ENCODE measurements at regions not wholly inside any gene's neighbourhood (a gene's known extent, or its start where the extent isn't known, plus 50 kb on each side); places are given as distances from the start of the nearest gene placed in this dataset.

- DNase-seq (ENCODE audit: low read depth, low spot score), result no peak
- FAIRE-seq, result no peak
- Histone ChIP-seq H2AFZ (ENCODE audit: control insufficient read depth, low read length) (no peak overlapping the region), H3K9me1 (ENCODE audit: control insufficient read depth, extremely low read depth, insufficient read depth, low read length) (no peaks in the 10 kb centered on the region), H3K79me2 (ENCODE audit: control insufficient read depth, insufficient read depth, low read length) (no peaks in the 10 kb centered on the region), H3K4me2 (ENCODE audit: control insufficient read depth, extremely low read depth, insufficient read depth, low read depth, low read length) (no peak overlapping the region), H3K36me3 (ENCODE audit: control insufficient read depth in 2 of 2, extremely low read depth in 1 of 2, insufficient read depth in 2 of 2, low read length in 2 of 2) (no peaks in the 10 kb centered on the region), H3K27me3 (ENCODE audit: control insufficient read depth, extremely low read depth, insufficient read depth, low read length) (peaks cover 26% of the 10 kb centered on the region), H4K20me1 (ENCODE audit: control insufficient read depth, extremely low read depth, insufficient read depth, low read length) (no peaks in the 10 kb centered on the region), H3K4me1 (ENCODE audit: control insufficient read depth, extremely low read depth, insufficient read depth, low read length) (no peaks in the 10 kb centered on the region), H3K27ac (ENCODE audit: control insufficient read depth, insufficient read depth, low read length) (no peak overlapping the region), H3K9me3 (ENCODE audit: control insufficient read depth, low read depth, low read length) (no peaks in the 10 kb centered on the region), H3K4me3 (ENCODE audit: control insufficient read depth in 2 of 3, extremely low read depth in 1 of 3, insufficient read depth in 2 of 3, low read depth in 1 of 3, low read length in 3 of 3) (no peak overlapping the region), H3K9ac (ENCODE audit: control insufficient read depth, extremely low read depth, insufficient read depth, low read length) (no peak overlapping the region)
- dilution Hi-C loops (cut with MboI; ENCODE audit: extremely low pct_ligation_motif_present, low sequenced_read_pairs), result no loop called here
- no peak for TF ChIP-seq CTCF (optimal IDR thresholded peaks at IDR 0.05 in 1 of 3, IDR thresholded peaks at IDR 0.05 in 1 of 3, conservative IDR thresholded peaks at IDR 0.05 in 1 of 3; ENCODE audit: extremely low read depth in 1 of 3, insufficient read depth in 2 of 3, low read length in 3 of 3)
- TF ChIP-seq EZH2 (IDR thresholded peaks at IDR 0.05; ENCODE audit: low read length), result no peak
Measured at GRCh38 chr6:168217880-168218537, 101.6 kb downstream of the DACT2 start.

GRCh38 chr6:168217216-168217879 lies 102.2 kb downstream of the DACT2 start:
- no peaks in the 10 kb centered on the region for H3K9me3 ChIP-seq (ENCODE audit: control insufficient read depth, low read depth, low read length)
- H3K4me3 ChIP-seq (ENCODE audit: control insufficient read depth in 2 of 3, extremely low read depth in 1 of 3, insufficient read depth in 2 of 3, low read depth in 1 of 3, low read length in 3 of 3), result no peak overlapping the region
- peaks cover 19% of the 10 kb centered on the region for H3K27me3 ChIP-seq (ENCODE audit: control insufficient read depth, extremely low read depth, insufficient read depth, low read length)
- dilution Hi-C loops (cut with MboI; ENCODE audit: extremely low pct_ligation_motif_present, low sequenced_read_pairs), result no loop called here
- H3K9me1 ChIP-seq (ENCODE audit: control insufficient read depth, extremely low read depth, insufficient read depth, low read length), result no peaks in the 10 kb centered on the region
- H3K27ac ChIP-seq (ENCODE audit: control insufficient read depth, insufficient read depth, low read length), result no peak overlapping the region
- no peaks in the 10 kb centered on the region for H4K20me1 ChIP-seq (ENCODE audit: control insufficient read depth, extremely low read depth, insufficient read depth, low read length)
- no peak overlapping the region for H2AFZ ChIP-seq (ENCODE audit: control insufficient read depth, low read length)
- no peak for TF ChIP-seq EZH2 (IDR thresholded peaks at IDR 0.05; ENCODE audit: low read length)
- TF ChIP-seq CTCF (optimal IDR thresholded peaks at IDR 0.05 in 1 of 3, IDR thresholded peaks at IDR 0.05 in 1 of 3, conservative IDR thresholded peaks at IDR 0.05 in 1 of 3; ENCODE audit: extremely low read depth in 1 of 3, insufficient read depth in 2 of 3, low read length in 3 of 3), result no peak
- H3K4me1 ChIP-seq (ENCODE audit: control insufficient read depth, extremely low read depth, insufficient read depth, low read length), result no peaks in the 10 kb centered on the region
- H3K4me2 ChIP-seq (ENCODE audit: control insufficient read depth, extremely low read depth, insufficient read depth, low read depth, low read length), result no peak overlapping the region
- no peak overlapping the region for H3K9ac ChIP-seq (ENCODE audit: control insufficient read depth, extremely low read depth, insufficient read depth, low read length)
- H3K79me2 ChIP-seq (ENCODE audit: control insufficient read depth, insufficient read depth, low read length), result no peaks in the 10 kb centered on the region
- no peak for DNase-seq (ENCODE audit: low read depth, low spot score)
- no peak for FAIRE-seq
- H3K36me3 ChIP-seq (ENCODE audit: control insufficient read depth in 2 of 2, extremely low read depth in 1 of 2, insufficient read depth in 2 of 2, low read length in 2 of 2), result no peaks in the 10 kb centered on the region
